HepG2 (cell line): ENCODE measurements at regions not wholly inside any gene's neighbourhood (a gene's known extent, or its start where the extent isn't known, plus 50 kb on each side); places are given as distances from the start of the nearest gene placed in this dataset.

ENCODE experiments used
- ATAC-seq: fragments of 200-7000 bp; cut with Tn5 transposase; 3 replicates; pipeline ENCODE4 v1.9.1; 2020; ENCODE audit warnings: mild to moderate bottlenecking, moderate library complexity
- BruUV-seq: library from RNA; stranded (reverse); fragments of 400-500 nt; replicated peaks from 2 replicates; lab custom pipeline; 2021; lab: Mats Ljungman, UMichigan
- CTCF ChIA-PET: fragments of 300-600 bp; formaldehyde crosslinking; extraction: SDS; loops from one replicate; lab custom pipeline; 2021; ENCODE audit warnings: low total read pairs, inconsistent platforms, low intra/inter-chr PET ratio; lab: Yijun Ruan, JAX
- POLR2A ChIA-PET: fragments of 350-600 bp; sonication (Branson Sonifier 250); formaldehyde crosslinking; loops from one replicate; lab custom pipeline; 2020; ENCODE audit warnings: antibody characterized with exemption, inconsistent platforms; lab: Yijun Ruan, JAX
- DNase-seq: peaks from one replicate; pipeline ENCODE4 v3.0.0-alpha.2; 2015; ENCODE audit warnings: low spot score
- FAIRE-seq: peaks from 3 replicates; lab custom pipeline; 2011; peaks lifted over from hg19 to GRCh38; lab: Jason Lieb, UNC
- H2AFZ ChIP-seq: one replicate; pipeline ENCODE4 v1.6.1; 2011; ENCODE audit warnings: low read length, inconsistent platforms
- H3K27ac ChIP-seq: fragments of 300-600 bp; 3 replicates; pipeline ENCODE4 v1.8.0; 2011; ENCODE audit warnings: mixed run types, mild to moderate bottlenecking, mixed read lengths, low read length, inconsistent platforms; ENCODE audit not compliant: insufficient read depth; ENCODE audit errors: extremely low read length
- H3K27me3 ChIP-seq, 2 experiments: fragments of 200-600 bp in 1 of 2; 2 replicates in 1 of 2; 3 replicates in 1 of 2; pipeline versions ENCODE4 v1.6.0 to v1.8.0; 2011; ENCODE audit warnings: low read length in 2 of 2, mild to moderate bottlenecking in 2 of 2, moderate library complexity in 2 of 2, inconsistent platforms in 1 of 2; ENCODE audit not compliant: insufficient read depth in 2 of 2, control insufficient read depth in 1 of 2
- H3K36me3 ChIP-seq, 2 experiments: fragments of 200-600 bp in 1 of 2; replicated peaks in 1 of 2; 2 replicates in 1 of 2; 3 replicates in 1 of 2; pipeline versions ENCODE4 v1.5.1 to v1.8.0; 2011; ENCODE audit warnings: low read length in 2 of 2, inconsistent platforms in 1 of 2; ENCODE audit not compliant: insufficient read depth in 2 of 2, control insufficient read depth in 1 of 2
- H3K4me1 ChIP-seq: 2 replicates; pipeline ENCODE4 v1.5.1; 2012; ENCODE audit warnings: low read length, inconsistent platforms; ENCODE audit not compliant: insufficient read depth
- H3K4me2 ChIP-seq: 2 replicates; pipeline ENCODE4 v1.6.0; 2011; ENCODE audit warnings: low read depth, low read length, inconsistent platforms
- H3K4me3 ChIP-seq, 3 experiments: fragments of 200-600 bp in 1 of 3; sonication (generic), shearing (Covaris generic) in 1 of 3; replicated peaks in 1 of 3; 2 replicates each; pipeline ENCODE4 v1.5.1; 2011 to 2016; ENCODE audit warnings: low read length in 3 of 3, inconsistent platforms in 2 of 3, low read depth in 2 of 3, mild to moderate bottlenecking in 2 of 3, control low read depth in 1 of 3, mixed read lengths in 1 of 3; ENCODE audit not compliant: insufficient read depth in 1 of 3
- H3K79me2 ChIP-seq: one replicate; pipeline ENCODE4 v1.6.1; 2011; ENCODE audit warnings: low read length, inconsistent platforms; ENCODE audit not compliant: insufficient read depth
- H3K9ac ChIP-seq: 2 replicates; pipeline ENCODE4 v1.6.0; 2011; ENCODE audit warnings: mild to moderate bottlenecking, low read depth, low read length, inconsistent platforms; ENCODE audit not compliant: insufficient read depth
- H3K9me3 ChIP-seq: 2 replicates; pipeline ENCODE4 v1.5.1; 2012; ENCODE audit warnings: mild to moderate bottlenecking, low read length
- H4K20me1 ChIP-seq: 2 replicates; pipeline ENCODE4 v1.6.0; 2011; ENCODE audit warnings: inconsistent platforms, mild to moderate bottlenecking, low read length, moderate library complexity; ENCODE audit not compliant: insufficient read depth
- ATF7 ChIP-seq, 2 experiments: fragments of 450-650 bp in 1 of 2; sonication (generic) in 1 of 2; formaldehyde crosslinking in 1 of 2; IDR thresholded peaks; 2 replicates each; pipeline versions ENCODE4 v1.4.0 to v1.6.1; 2016 to 2020; ENCODE audit warnings: antibody characterized with exemption in 1 of 2, mild to moderate bottlenecking in 1 of 2, missing genetic modification reagents in 1 of 2
- HHEX ChIP-seq: IDR thresholded peaks from 2 replicates; pipeline ENCODE4 v1.6.1; 2016; ENCODE audit warnings: control low read depth
- KLF13 ChIP-seq: sonication (generic); formaldehyde crosslinking; IDR thresholded peaks from 2 replicates; pipeline ENCODE4 v1.4.0; 2020; ENCODE audit warnings: mild to moderate bottlenecking, missing genetic modification reagents
- RARG ChIP-seq: sonication (generic); formaldehyde crosslinking; IDR thresholded peaks from 2 replicates; pipeline ENCODE4 v1.4.0; 2020; ENCODE audit warnings: low read depth, mild to moderate bottlenecking, missing genetic modification reagents
- ZBTB46 ChIP-seq: sonication (generic); formaldehyde crosslinking; IDR thresholded peaks from 2 replicates; pipeline ENCODE4 v1.4.0; 2020; ENCODE audit warnings: mild to moderate bottlenecking, missing genetic modification reagents, borderline replicate concordance
- ZNF205 ChIP-seq: IDR thresholded peaks from 2 replicates; pipeline ENCODE4 v1.6.1; 2018; ENCODE audit warnings: missing biosample characterization, missing genetic modification reagents
- ZNF362 ChIP-seq: sonication (generic); formaldehyde crosslinking; IDR thresholded peaks from 2 replicates; pipeline ENCODE4 v1.4.0; 2020; ENCODE audit warnings: missing genetic modification reagents, mild to moderate bottlenecking, borderline replicate concordance
- ZNF782 ChIP-seq: sonication (generic); formaldehyde crosslinking; IDR thresholded peaks from 2 replicates; pipeline ENCODE4 v1.4.0; 2020; ENCODE audit warnings: missing genetic modification reagents, mild to moderate bottlenecking, borderline replicate concordance
- WGBS: methylation state at CpG from one replicate; pipeline ENCODE4 v1.1.6; 2017; ENCODE audit warnings: low lambda C conversion rate; 5-methylcytosine and 5-hydroxymethylcytosine counted together
- in situ Hi-C: cut with HindIII; loops from 2 replicates; pipeline ENCODE4 v1.10.0; 2017; ENCODE audit warnings: low pct_unique_long_range_greater_than_20kb; ENCODE audit not compliant: extremely low pct_ligation_motif_present
- intact Hi-C: fragments of 100-400 bp; cut with micrococcal nuclease; formaldehyde crosslinking; loops from one replicate; pipeline ENCODE4 v1.10.0; 2022; ENCODE audit not compliant: unreplicated experiment

GRCh38 chr18:24534271-24534670, 73.8 kb downstream of the HRH4 start:
- FAIRE-seq, result no peak
- DNase-seq, result no peak
- no peaks in the 10 kb centered on the region for H3K4me1 ChIP-seq
- H3K4me3 ChIP-seq, result no peak overlapping the region
- no peak for TF ChIP-seq ZNF362 (CRISPR knock-in tag)
- TF ChIP-seq KLF13 (CRISPR knock-in tag), result no peak
- no peak for TF ChIP-seq HHEX
- no peak for TF ChIP-seq ZNF782 (CRISPR knock-in tag)
- TF ChIP-seq ZNF205 (CRISPR knock-in tag), result no peak
- no peak overlapping the region for H3K27ac ChIP-seq
- H3K27me3 ChIP-seq, result 0 out of 5 replicates have a peak, but pooled peaks cover 0 to 9% of the 10 kb centered on the region in 2 experiments
- no peaks in the 10 kb centered on the region for H3K9me3 ChIP-seq
- no peaks in the 10 kb centered on the region for H3K79me2 ChIP-seq
- no peak for ATAC-seq
- H3K36me3 ChIP-seq, result no peaks in the 10 kb centered on the region
- BruUV-seq, result no TSS peak
- intact Hi-C loops (no loop called here), in situ Hi-C loops (no loop called here)
- ChIA-PET POLR2A (no interaction called here), CTCF (no interaction called here)
- H4K20me1 ChIP-seq, result no peaks in the 10 kb centered on the region
- no peak overlapping the region for H3K9ac ChIP-seq
- 24% methylated on average over 4 of the region's 6 CpGs for WGBS
- H2AFZ ChIP-seq, result no peak overlapping the region
- H3K4me2 ChIP-seq, result no peak overlapping the region

GRCh38 chr18:24534737-24535136, 74.3 kb downstream of the HRH4 start:
- Histone ChIP-seq H3K27me3 (0 out of 5 replicates have a peak, but pooled peaks cover 0 to 9% of the 10 kb centered on the region in 2 experiments), H3K79me2 (no peaks in the 10 kb centered on the region), H3K27ac (no peak overlapping the region), H3K9me3 (no peaks in the 10 kb centered on the region), H3K4me3 (no peak overlapping the region), H3K9ac (no peak overlapping the region), H2AFZ (no peak overlapping the region), H3K36me3 (no peaks in the 10 kb centered on the region), H3K4me1 (no peaks in the 10 kb centered on the region), H3K4me2 (no peak overlapping the region), H4K20me1 (no peaks in the 10 kb centered on the region)
- WGBS, result 10% methylated on average over 4 of the region's 4 CpGs
- no TSS peak for BruUV-seq
- POLR2A ChIA-PET, result no interaction called here
- CTCF ChIA-PET, result no interaction called here
- intact Hi-C loops (no loop called here), in situ Hi-C loops (no loop called here)
- ATAC-seq (no peak), DNase-seq (no peak), FAIRE-seq (no peak)
- no peak for TF ChIP-seq ZBTB46 (CRISPR knock-in tag)
- peak; percentile 26; the same call in 1 of the 2 replicates for TF ChIP-seq ATF7 (IDR thresholded peaks at IDR 0.05)
- no peak for TF ChIP-seq ATF7 (CRISPR knock-in tag; IDR thresholded peaks at IDR 0.05)
- TF ChIP-seq RARG, result no peak
